ENCODE measurements at regions not wholly inside any gene's neighbourhood (a gene's known extent, or its start where the extent isn't known, plus 50 kb on each side); places are given as distances from the start of the nearest gene placed in this dataset.

- no peak for TF ChIP-seq POLR2A (IDR thresholded peaks at IDR 0.05; ENCODE audit: control extremely low read depth in 1 of 2, low read depth in 2 of 2, low read length in 2 of 2)
- TF ChIP-seq GABPA (IDR thresholded peaks at IDR 0.05; ENCODE audit: borderline replicate concordance, insufficient read depth, low read length): no peak
Observed at GRCh38 chr17:31680126-31680525, 178.9 kb downstream of the COPRS start.

Measured in H1 (cell line).